HG03378 (cell line): ENCODE measurements at regions not wholly inside any gene's neighbourhood (a gene's known extent, or its start where the extent isn't known, plus 50 kb on each side); places are given as distances from the start of the nearest gene placed in this dataset.

Experiments
- ATAC-seq: cut with Tn5 transposase; IDR thresholded peaks from one replicate; pipeline ENCODE4 v1.9.1; 2021; ENCODE audit warnings: mild to moderate bottlenecking, moderate library complexity; ENCODE audit not compliant: unreplicated experiment

- no peak for ATAC-seq
Observed at GRCh38 chr5:32504329-32504988, 59.9 kb upstream of the ZFR start.

- no peak for ATAC-seq
Observed at GRCh38 chr5:32503261-32503660, 58.7 kb upstream of the ZFR start.

- no peak for ATAC-seq
Observed at GRCh38 chr5:32501071-32502002, 56.8 kb upstream of the ZFR start.

GRCh38 chr5:32500181-32500580, 55.6 kb upstream of the ZFR start:
- no peak for ATAC-seq

GRCh38 chr5:32499261-32499660, 54.7 kb upstream of the ZFR start:
- no peak for ATAC-seq

GRCh38 chr5:32498484-32498883, 53.9 kb upstream of the ZFR start:
- ATAC-seq = no peak

- no peak for ATAC-seq
Observed at GRCh38 chr5:32496104-32496503, 51.6 kb upstream of the ZFR start.

GRCh38 chr5:32494827-32495226, 50.3 kb upstream of the ZFR start:
- no peak for ATAC-seq
